ENCODE measurements at regions not wholly inside any gene's neighbourhood (a gene's known extent, or its start where the extent isn't known, plus 50 kb on each side); places are given as distances from the start of the nearest gene placed in this dataset.

DNA sequence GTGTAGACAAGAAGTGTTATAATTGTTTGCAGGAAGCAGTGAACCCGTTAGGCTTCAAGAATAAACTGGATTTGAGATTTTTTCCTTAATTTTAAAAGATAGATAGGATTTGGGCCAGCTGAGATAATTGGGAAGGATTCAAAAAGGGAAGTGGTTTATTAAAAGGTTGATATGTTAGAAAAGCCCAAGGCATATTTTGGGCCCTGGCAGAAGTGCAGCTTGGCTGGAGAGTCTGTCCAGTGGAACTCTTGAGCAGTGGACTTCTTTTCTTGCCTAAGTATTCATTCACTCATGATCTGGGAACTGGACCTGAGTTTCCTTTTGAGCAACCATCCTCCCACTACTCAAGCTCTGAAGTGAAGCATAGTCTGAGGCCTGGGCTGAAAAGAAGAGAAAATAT, 433.4 kb downstream of the ZSWIM6 start:
- ChIA-PET CTCF (ENCODE audit: partially characterized antibody) (interaction anchor here (0.7 to 6.9 kb wide), 5 partner anchors 11 to 283 kb away, joined by 3 to 80 read pairs (median 3); no protein-coding TSS in a partner anchor), POLR2A (ENCODE audit: partially characterized antibody) (no interaction called here)
- no peak overlapping the region for H2AFZ ChIP-seq (ENCODE audit: low read length)
- H3K79me1 ChIP-seq (ENCODE audit: low read depth, low read length), result no peaks in the 10 kb centered on the region
- no peaks in the 10 kb centered on the region for H3K23me2 ChIP-seq (ENCODE audit: low read depth, low read length)
- no peak overlapping the region for H4K8ac ChIP-seq (ENCODE audit: extremely low read depth, insufficient read depth, low read length)
- no peak overlapping the region for H4K91ac ChIP-seq (replicated peaks; ENCODE audit: insufficient read length, low read length)
- no peaks in the 10 kb centered on the region for H3K27me3 ChIP-seq (replicated peaks in 1 of 4; ENCODE audit: control insufficient read depth in 3 of 4, extremely low read depth in 1 of 4, insufficient read depth in 3 of 4, low read length in 3 of 4)
- no peak overlapping the region for H3K4ac ChIP-seq (replicated peaks; ENCODE audit: insufficient read length, low read depth, low read length)
- H2BK12ac ChIP-seq (ENCODE audit: low read depth, low read length), result no peak overlapping the region
- no peaks in the 10 kb centered on the region for H3K36me3 ChIP-seq (ENCODE audit: control insufficient read depth in 2 of 4, insufficient read depth in 4 of 4, low read length in 3 of 4)
- no peak overlapping the region for H3K4me3 ChIP-seq (ENCODE audit: extremely low read depth in 1 of 4, insufficient read depth in 2 of 4, low read depth in 3 of 4, low read length in 4 of 4)
- H2AK5ac ChIP-seq (ENCODE audit: low read depth, low read length), result no peak overlapping the region
- no peak overlapping the region for H2BK15ac ChIP-seq (ENCODE audit: low read length)
- no peak overlapping the region for H2BK20ac ChIP-seq (ENCODE audit: low read length)
- FAIRE-seq (no peak), DNase-seq (ENCODE audit: low read depth in 1 of 2, low spot score in 2 of 2) (no peak)
- TF ChIP-seq SP4 (IDR thresholded peaks at IDR 0.05; ENCODE audit: low read length) (no peak), JUN (IDR thresholded peaks at IDR 0.05; ENCODE audit: low read depth, low read length) (no peak), RAD21 (IDR thresholded peaks at IDR 0.05 in 1 of 2, conservative IDR thresholded peaks at IDR 0.05 in 1 of 2; ENCODE audit: low read depth in 2 of 2, low read length in 2 of 2) (no peak), KDM1A (IDR thresholded peaks at IDR 0.05; ENCODE audit: borderline replicate concordance, low read length) (no peak), SIX5 (IDR thresholded peaks at IDR 0.05; ENCODE audit: low read depth, low read length) (no peak)
- no peak overlapping the region for H2BK120ac ChIP-seq (replicated peaks; ENCODE audit: low read depth, low read length)
- 82% methylated on average over 1 of the region's 1 CpG; no CpG with 5 or more reads in 1 of the 2 experiments for WGBS, 2 experiments (ENCODE audit: extremely low coverage in 1 of 2, insufficient coverage in 1 of 2, insufficient read length in 1 of 2, insufficient replicate concordance in 2 of 2, low coverage in 1 of 2, low lambda C conversion rate in 2 of 2, missing lambda C conversion rate in 1 of 2)
- no peak overlapping the region for H2BK5ac ChIP-seq (ENCODE audit: low read depth, low read length)
- no peaks in the 10 kb centered on the region for H3K4me1 ChIP-seq (replicated peaks in 1 of 4; ENCODE audit: control insufficient read depth in 3 of 4, insufficient read depth in 4 of 4, low read length in 3 of 4)
- no peak overlapping the region for H3K14ac ChIP-seq (ENCODE audit: insufficient read length)
- H4K5ac ChIP-seq (ENCODE audit: insufficient read length, low read depth, low read length), result no peak overlapping the region
- no peaks in the 10 kb centered on the region for H3K79me2 ChIP-seq (ENCODE audit: control insufficient read depth in 1 of 2, insufficient read depth in 2 of 2, low read length in 2 of 2)
- peaks cover 0 to 6% of the 10 kb centered on the region in 2 experiments; a peak in 1 of 4 replicates for H3K9me3 ChIP-seq (ENCODE audit: insufficient read depth in 2 of 2, low read depth in 1 of 2, low read length in 1 of 2)
- H4K20me1 ChIP-seq (replicated peaks in 1 of 2; ENCODE audit: control insufficient read depth in 1 of 2, insufficient read depth in 2 of 2, low read length in 2 of 2), result no peaks in the 10 kb centered on the region
- no peak overlapping the region for H3K9ac ChIP-seq (replicated peaks in 1 of 4; ENCODE audit: extremely low read depth in 1 of 4, low read depth in 3 of 4, low read length in 3 of 4)
- no peak overlapping the region for H3K23ac ChIP-seq (ENCODE audit: insufficient read length)
- no peak overlapping the region for H3K18ac ChIP-seq (ENCODE audit: extremely low read depth, low read length)
- H3K4me2 ChIP-seq (ENCODE audit: insufficient read depth in 1 of 2, low read depth in 2 of 2, low read length in 2 of 2), result no peak overlapping the region
- H3K56ac ChIP-seq (replicated peaks; ENCODE audit: insufficient read length, low read depth, low read length), result no peak overlapping the region
- H3K27ac ChIP-seq (ENCODE audit: low read depth, low read length), result no peak overlapping the region
